Bronchial epithelial cell (primary cell): ENCODE measurements at regions not wholly inside any gene's neighbourhood (a gene's known extent, or its start where the extent isn't known, plus 50 kb on each side); places are given as distances from the start of the nearest gene placed in this dataset.

Source experiments
- DNase-seq: peaks from one replicate; pipeline ENCODE4 v3.0.0-alpha.2; 2010; ENCODE audit warnings: low read depth
- FAIRE-seq: peaks from 2 replicates; lab custom pipeline; 2011; peaks lifted over from hg19 to GRCh38; lab: Jason Lieb, UNC
- H3K27me3 ChIP-seq: 2 replicates; pipeline ENCODE4 v1.5.1; 2011; ENCODE audit warnings: low read length; ENCODE audit not compliant: control insufficient read depth, insufficient read depth
- H3K36me3 ChIP-seq: 2 replicates; pipeline ENCODE4 v1.5.1; 2011; ENCODE audit warnings: low read length; ENCODE audit not compliant: control insufficient read depth, insufficient read depth
- H3K4me3 ChIP-seq: 2 replicates; pipeline ENCODE4 v1.5.1; 2011; ENCODE audit warnings: mild to moderate bottlenecking, low read depth, low read length, control low read depth
- CTCF ChIP-seq: IDR thresholded peaks from 2 replicates; pipeline ENCODE4 v1.5.1; 2011; ENCODE audit warnings: mild to moderate bottlenecking, moderate library complexity, low read length, control low read depth, inconsistent platforms; ENCODE audit not compliant: insufficient read depth, severe bottlenecking

GRCh38 chr3:85180-85579 lies 111.4 kb upstream of the CHL1 start:
- TF ChIP-seq CTCF, result no peak
- Histone ChIP-seq H3K36me3 (no peaks in the 10 kb centered on the region), H3K4me3 (no peak overlapping the region), H3K27me3 (no peaks in the 10 kb centered on the region)
- FAIRE-seq (no peak), DNase-seq (no peak)

GRCh38 chr3:88267-88666 lies 108.3 kb upstream of the CHL1 start:
- DNase-seq (no peak), FAIRE-seq (no peak)
- no peaks in the 10 kb centered on the region for H3K36me3 ChIP-seq
- TF ChIP-seq CTCF, result no peak
- H3K27me3 ChIP-seq, result no peaks in the 10 kb centered on the region
- no peak overlapping the region for H3K4me3 ChIP-seq

GRCh38 chr3:93746-94145 lies 102.8 kb upstream of the CHL1 start:
- H3K27me3 ChIP-seq, result no peaks in the 10 kb centered on the region
- DNase-seq, result no peak
- no peak overlapping the region for H3K4me3 ChIP-seq
- TF ChIP-seq CTCF, result no peak
- FAIRE-seq, result no peak
- no peaks in the 10 kb centered on the region for H3K36me3 ChIP-seq

- no peak for TF ChIP-seq CTCF
- H3K36me3 ChIP-seq, result no peaks in the 10 kb centered on the region
- DNase-seq (no peak), FAIRE-seq (no peak)
- no peaks in the 10 kb centered on the region for H3K27me3 ChIP-seq
- H3K4me3 ChIP-seq, result no peak overlapping the region
These were observed 100.3 kb upstream of the CHL1 start for GRCh38 chr3:96259-96658.

- TF ChIP-seq CTCF, result no peak
- Histone ChIP-seq H3K27me3 (no peaks in the 10 kb centered on the region), H3K4me3 (no peak overlapping the region), H3K36me3 (no peaks in the 10 kb centered on the region)
- no peak for FAIRE-seq
- DNase-seq, result no peak
These were observed 98.9 kb upstream of the CHL1 start for GRCh38 chr3:97417-98258.

GRCh38 chr3:98259-98654 lies 98.3 kb upstream of the CHL1 start:
- no peaks in the 10 kb centered on the region for H3K27me3 ChIP-seq
- no peak for TF ChIP-seq CTCF
- H3K4me3 ChIP-seq, result no peak overlapping the region
- DNase-seq (no peak), FAIRE-seq (no peak)
- H3K36me3 ChIP-seq, result no peaks in the 10 kb centered on the region
